ENCODE measurements at regions not wholly inside any gene's neighbourhood (a gene's known extent, or its start where the extent isn't known, plus 50 kb on each side); places are given as distances from the start of the nearest gene placed in this dataset.

DNA sequence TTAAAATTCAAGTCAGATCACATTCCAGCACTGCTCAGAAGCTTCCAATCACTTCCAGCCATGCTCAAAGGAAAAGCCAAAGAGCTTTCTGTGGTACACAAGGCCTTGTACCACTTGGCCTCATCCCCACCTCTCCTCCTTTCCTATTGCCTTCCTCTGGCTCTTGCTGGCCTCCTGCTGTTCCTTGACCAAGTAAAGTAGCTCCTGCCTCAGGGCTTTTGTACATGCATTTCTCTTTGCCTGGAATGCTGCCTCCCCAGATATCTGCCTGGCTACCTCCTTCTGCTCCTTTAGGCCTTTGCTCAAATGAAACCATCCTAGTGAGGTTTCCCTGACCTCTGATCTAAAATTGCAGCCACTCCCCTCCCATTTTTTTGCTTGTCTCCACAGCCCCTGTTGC lies 51.2 kb upstream of the TCL1B start:
- H3K4me3 ChIP-seq (ENCODE audit: insufficient read depth, low read depth, low read length): no peak overlapping the region
- no peaks in the 10 kb centered on the region for H3K79me1 ChIP-seq (ENCODE audit: low read depth in 1 of 2, low read length in 2 of 2)
- no peak overlapping the region for H3K4ac ChIP-seq (ENCODE audit: low read depth, low read length)
- H2AFZ ChIP-seq (replicated peaks; ENCODE audit: low read length, poor library complexity): no peak overlapping the region
- no peak overlapping the region for H3K23ac ChIP-seq (ENCODE audit: low read depth, low read length)
- H3K9me3 ChIP-seq (ENCODE audit: control insufficient read depth, insufficient read depth, low read length): no peaks in the 10 kb centered on the region
- no peaks in the 10 kb centered on the region for H3K9me1 ChIP-seq (ENCODE audit: insufficient read depth, low read length)
- dilution Hi-C loops (cut with HindIII; ENCODE audit: low sequenced_read_pairs, unreplicated experiment): no loop called here
- no peaks in the 10 kb centered on the region for H3K27me3 ChIP-seq (ENCODE audit: control insufficient read depth, insufficient read depth, low read length)
- no peak overlapping the region for H3K14ac ChIP-seq (replicated peaks; ENCODE audit: low read depth, low read length)
- no peak for ATAC-seq (ENCODE audit: low read depth)
- POLR2A ChIA-PET (ENCODE audit: unreplicated experiment): no interaction called here
- no peak overlapping the region for H2BK20ac ChIP-seq (ENCODE audit: low read depth, low read length)
- no peaks in the 10 kb centered on the region for H3K36me3 ChIP-seq (ENCODE audit: control insufficient read depth, insufficient read depth, low read length)
- H2AK5ac ChIP-seq (ENCODE audit: low read depth, low read length): no peak overlapping the region
- intact Hi-C loops (cut with micrococcal nuclease): no loop called here
- H3K18ac ChIP-seq (ENCODE audit: low read depth, low read length): no peak overlapping the region
- H4K91ac ChIP-seq (ENCODE audit: insufficient read depth, low read depth, low read length): no peak overlapping the region
- CTCF ChIA-PET: no interaction called here
- no peak overlapping the region for H2AK9ac ChIP-seq (replicated peaks; ENCODE audit: low read depth, low read length, poor library complexity)
- in situ Hi-C loops (cut with MboI; ENCODE audit: low sequenced_read_pairs): no loop called here
- no peak overlapping the region for H2BK5ac ChIP-seq (ENCODE audit: low read depth, low read length, poor library complexity, severe bottlenecking)
- H3K56ac ChIP-seq (ENCODE audit: extremely low read depth, insufficient read depth, low read length): no peak overlapping the region
- no peak overlapping the region for H4K5ac ChIP-seq (ENCODE audit: low read depth, low read length)
- H4K20me1 ChIP-seq (ENCODE audit: insufficient read depth, low read length): no peaks in the 10 kb centered on the region
- H4K8ac ChIP-seq (ENCODE audit: low read depth in 2 of 2, low read length in 2 of 2): no peak overlapping the region
- H2BK120ac ChIP-seq (ENCODE audit: low read depth, low read length): no peak overlapping the region
- TF ChIP-seq CTCF (conservative IDR thresholded peaks at IDR 0.05; ENCODE audit: low read depth, low read length) (no peak), CHD1 (IDR thresholded peaks at IDR 0.05; ENCODE audit: low read depth, low read length) (no peak), MAFK (IDR thresholded peaks at IDR 0.05; ENCODE audit: low read depth, low read length) (no peak), MXI1 (IDR thresholded peaks at IDR 0.05; ENCODE audit: borderline replicate concordance, low read depth, low read length) (no peak), BHLHE40 (IDR thresholded peaks at IDR 0.05; ENCODE audit: low read depth, low read length) (no peak), RFX5 (IDR thresholded peaks at IDR 0.05; ENCODE audit: low read depth, low read length) (no peak), SMC3 (IDR thresholded peaks at IDR 0.05; ENCODE audit: low read depth, low read length) (no peak)
- TF ChIP-seq, protein P1, sequence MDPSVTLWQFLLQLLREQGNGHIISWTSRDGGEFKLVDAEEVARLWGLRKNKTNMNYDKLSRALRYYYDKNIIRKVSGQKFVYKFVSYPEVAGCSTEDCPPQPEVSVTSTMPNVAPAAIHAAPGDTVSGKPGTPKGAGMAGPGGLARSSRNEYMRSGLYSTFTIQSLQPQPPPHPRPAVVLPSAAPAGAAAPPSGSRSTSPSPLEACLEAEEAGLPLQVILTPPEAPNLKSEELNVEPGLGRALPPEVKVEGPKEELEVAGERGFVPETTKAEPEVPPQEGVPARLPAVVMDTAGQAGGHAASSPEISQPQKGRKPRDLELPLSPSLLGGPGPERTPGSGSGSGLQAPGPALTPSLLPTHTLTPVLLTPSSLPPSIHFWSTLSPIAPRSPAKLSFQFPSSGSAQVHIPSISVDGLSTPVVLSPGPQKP (IDR thresholded peaks at IDR 0.05; ENCODE audit: borderline replicate concordance, low read depth, low read length): no peak
- no peak overlapping the region for H2BK15ac ChIP-seq (ENCODE audit: low read depth, low read length)
- H3K9ac ChIP-seq (ENCODE audit: low read depth, low read length): no peak overlapping the region
- no peak overlapping the region for H3K4me2 ChIP-seq (ENCODE audit: low read depth, low read length)
- no peak for DNase-seq
- no peak overlapping the region for H3K27ac ChIP-seq (ENCODE audit: insufficient read depth, low read length)
- no TSS peak for BruUV-seq (replicated peaks)
- no peaks in the 10 kb centered on the region for H3K4me1 ChIP-seq (ENCODE audit: control insufficient read depth, insufficient read depth, low read length)

Measured in IMR-90 (cell line).